ENCODE measurements at regions not wholly inside any gene's neighbourhood (a gene's known extent, or its start where the extent isn't known, plus 50 kb on each side); places are given as distances from the start of the nearest gene placed in this dataset.
"Not testable (repeated sequence)": the region's sequence is repeated elsewhere in the genome, so short reads cannot be mapped to it uniquely, and the experiment has no call there.

DNA sequence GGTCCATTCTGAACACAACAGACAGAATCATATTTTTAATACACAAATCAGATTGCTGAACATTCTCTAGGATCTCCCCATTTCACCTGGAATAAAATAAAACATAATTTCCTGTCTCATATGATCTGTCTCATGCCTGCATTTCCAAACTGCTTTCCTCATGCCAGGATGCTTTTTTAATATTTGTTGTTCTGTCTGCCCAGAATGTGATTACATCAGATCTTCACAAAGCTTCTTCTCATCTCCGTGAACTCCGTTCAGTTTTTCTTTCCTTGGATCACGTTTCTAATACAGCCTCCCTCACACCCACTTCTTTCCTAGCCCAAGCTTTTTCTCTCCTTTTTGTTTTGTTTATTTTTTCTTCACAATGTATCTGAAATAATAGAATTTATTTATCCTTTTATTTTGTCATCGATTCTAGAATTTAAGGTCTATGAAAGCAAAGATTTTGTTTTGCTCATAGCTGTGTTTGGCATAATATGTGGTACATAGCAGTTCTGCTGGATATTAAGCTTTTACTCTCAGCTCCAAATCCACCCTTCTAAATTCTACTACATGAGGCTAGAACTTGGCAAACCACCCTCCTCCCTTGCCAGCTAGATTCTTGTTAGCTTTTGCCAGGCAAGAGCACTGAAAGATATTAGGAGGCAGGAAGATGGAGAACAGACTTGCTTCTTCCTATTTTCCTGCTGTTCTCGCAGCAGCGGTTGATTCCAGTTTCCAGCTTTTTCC is 165.5 kb upstream of the SLIT2 start:
- Histone ChIP-seq H3K4me3 (ENCODE audit: low read length) (peak overlapping the region; percentile 20), H3K36me3 (ENCODE audit: control insufficient read depth, insufficient read depth, low read length, severe bottlenecking) (no peaks in the 10 kb centered on the region), H3K4me1 (ENCODE audit: control insufficient read depth, insufficient read depth, low read length) (peaks cover 16% of the 10 kb centered on the region), H3K9me3 (ENCODE audit: control insufficient read depth, low read length) (no peaks in the 10 kb centered on the region), H3K27me3 (replicated peaks; ENCODE audit: control insufficient read depth, insufficient read depth, low read length) (no peaks in the 10 kb centered on the region), H3K9ac (ENCODE audit: low read length) (peak overlapping the region; percentile 2)
- no peak for DNase-seq (ENCODE audit: low read depth)

GRCh38 chr4:20085653-20086052 is 166.1 kb upstream of the SLIT2 start:
- peak overlapping the region; percentile 20 for H3K4me3 ChIP-seq (ENCODE audit: low read length)
- H3K36me3 ChIP-seq (ENCODE audit: control insufficient read depth, insufficient read depth, low read length, severe bottlenecking), result no peaks in the 10 kb centered on the region
- no peak overlapping the region for H3K9ac ChIP-seq (ENCODE audit: low read length)
- no peaks in the 10 kb centered on the region for H3K9me3 ChIP-seq (ENCODE audit: control insufficient read depth, low read length)
- no peaks in the 10 kb centered on the region for H3K27me3 ChIP-seq (replicated peaks; ENCODE audit: control insufficient read depth, insufficient read depth, low read length)
- peaks cover 16% of the 10 kb centered on the region for H3K4me1 ChIP-seq (ENCODE audit: control insufficient read depth, insufficient read depth, low read length)
- no peak for DNase-seq (ENCODE audit: low read depth)

GRCh38 chr4:20085156-20085555 is 166.5 kb upstream of the SLIT2 start:
- no peaks in the 10 kb centered on the region for H3K27me3 ChIP-seq (replicated peaks; ENCODE audit: control insufficient read depth, insufficient read depth, low read length)

DNA sequence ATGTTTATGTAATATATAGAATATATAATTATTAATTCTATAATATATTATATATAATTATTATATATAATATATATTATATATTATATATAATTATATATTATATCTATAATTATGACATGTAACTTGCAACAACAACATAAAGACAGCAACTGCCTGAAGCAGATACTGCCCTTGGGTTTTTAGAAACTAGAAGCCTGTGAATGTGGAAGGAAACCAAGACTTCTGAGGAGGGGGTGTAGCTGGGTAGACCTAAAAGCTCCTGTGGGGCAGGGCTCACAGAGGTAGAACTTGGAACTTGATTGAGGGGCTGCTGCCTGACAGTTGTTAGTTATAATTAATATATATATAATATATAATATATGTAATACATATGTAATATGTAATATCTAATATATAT is 167.2 kb upstream of the SLIT2 start:
- no peak overlapping the region for H3K4me3 ChIP-seq (ENCODE audit: low read length)
- no peak overlapping the region for H3K9ac ChIP-seq (ENCODE audit: low read length)
- no peaks in the 10 kb centered on the region for H3K36me3 ChIP-seq (ENCODE audit: control insufficient read depth, insufficient read depth, low read length, severe bottlenecking)
- no peaks in the 10 kb centered on the region for H3K9me3 ChIP-seq (ENCODE audit: control insufficient read depth, low read length)
- H3K27me3 ChIP-seq (replicated peaks; ENCODE audit: control insufficient read depth, insufficient read depth, low read length), result no peaks in the 10 kb centered on the region
- peaks cover 16% of the 10 kb centered on the region for H3K4me1 ChIP-seq (ENCODE audit: control insufficient read depth, insufficient read depth, low read length)
- no peak for DNase-seq (ENCODE audit: low read depth)

More at GRCh38 chr4:20085156-20085555, 166.5 kb upstream of the SLIT2 start:
- Histone ChIP-seq H3K4me1 (ENCODE audit: control insufficient read depth, insufficient read depth, low read length) (peaks cover 16% of the 10 kb centered on the region), H3K4me3 (ENCODE audit: low read length) (no peak overlapping the region), H3K36me3 (ENCODE audit: control insufficient read depth, insufficient read depth, low read length, severe bottlenecking) (no peaks in the 10 kb centered on the region), H3K9ac (ENCODE audit: low read length) (no peak overlapping the region), H3K9me3 (ENCODE audit: control insufficient read depth, low read length) (no peaks in the 10 kb centered on the region)
- DNase-seq (ENCODE audit: low read depth), result no peak

DNA sequence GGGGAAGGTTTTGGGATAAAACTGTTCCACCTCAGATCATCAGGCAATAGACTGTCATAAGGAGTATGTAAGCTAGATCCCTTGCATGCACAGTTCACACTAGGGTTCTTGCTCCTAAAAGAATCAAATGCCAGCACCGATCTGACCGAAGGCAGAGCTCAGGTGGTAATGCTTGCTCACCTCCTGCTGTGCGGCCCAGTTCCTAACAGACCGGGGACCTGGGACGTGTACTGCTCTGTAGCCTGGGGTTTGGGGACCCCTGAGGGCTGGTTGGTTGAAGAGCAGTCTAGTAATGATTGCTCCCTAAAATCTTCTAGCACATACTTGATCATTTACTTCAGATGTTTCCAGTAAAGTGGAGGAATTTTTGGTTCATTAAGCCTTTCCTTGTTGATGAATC is 173.1 kb upstream of the SLIT2 start:
- Histone ChIP-seq H3K4me1 (ENCODE audit: control insufficient read depth, insufficient read depth, low read length) (no peaks in the 10 kb centered on the region), H3K9ac (ENCODE audit: low read length) (no peak overlapping the region), H3K4me3 (ENCODE audit: low read length) (no peak overlapping the region), H3K36me3 (ENCODE audit: control insufficient read depth, insufficient read depth, low read length, severe bottlenecking) (no peaks in the 10 kb centered on the region), H3K9me3 (ENCODE audit: control insufficient read depth, low read length) (no peaks in the 10 kb centered on the region), H3K27me3 (replicated peaks; ENCODE audit: control insufficient read depth, insufficient read depth, low read length) (no peaks in the 10 kb centered on the region)
- DNase-seq (ENCODE audit: low read depth), result no peak

- Histone ChIP-seq H3K36me3 (ENCODE audit: control insufficient read depth, insufficient read depth, low read length, severe bottlenecking) (no peaks in the 10 kb centered on the region), H3K9ac (ENCODE audit: low read length) (no peak overlapping the region), H3K9me3 (ENCODE audit: control insufficient read depth, low read length) (no peaks in the 10 kb centered on the region), H3K4me3 (ENCODE audit: low read length) (no peak overlapping the region), H3K4me1 (ENCODE audit: control insufficient read depth, insufficient read depth, low read length) (no peaks in the 10 kb centered on the region), H3K27me3 (replicated peaks; ENCODE audit: control insufficient read depth, insufficient read depth, low read length) (no peaks in the 10 kb centered on the region)
- DNase-seq (ENCODE audit: low read depth), result peak; percentile 19
Observed at GRCh38 chr4:20075248-20075871, 176.3 kb upstream of the SLIT2 start.

DNA sequence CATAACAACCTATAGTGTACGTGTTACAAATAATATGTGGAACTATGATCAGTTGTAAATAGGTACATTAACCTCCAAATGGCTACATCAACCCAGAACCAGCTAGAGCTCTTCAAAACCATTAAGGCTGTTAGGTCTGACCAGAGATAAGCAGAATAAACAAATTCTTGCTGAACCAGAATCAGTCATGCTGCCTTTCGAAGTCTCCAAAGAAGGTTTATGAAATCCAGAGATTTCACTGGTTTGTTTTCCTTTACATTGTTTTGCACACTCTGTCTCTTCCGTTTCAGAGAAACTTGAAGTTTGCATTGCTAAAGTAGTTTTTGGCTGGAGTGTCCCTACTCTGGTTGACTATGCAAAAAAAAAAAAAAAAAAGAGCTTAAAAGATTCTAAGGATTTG is 177.3 kb upstream of the SLIT2 start:
- no peaks in the 10 kb centered on the region for H3K36me3 ChIP-seq (ENCODE audit: control insufficient read depth, insufficient read depth, low read length, severe bottlenecking)
- H3K4me1 ChIP-seq (ENCODE audit: control insufficient read depth, insufficient read depth, low read length), result no peaks in the 10 kb centered on the region
- no peak overlapping the region for H3K4me3 ChIP-seq (ENCODE audit: low read length)
- DNase-seq (ENCODE audit: low read depth), result peak; percentile 67
- no peaks in the 10 kb centered on the region for H3K27me3 ChIP-seq (replicated peaks; ENCODE audit: control insufficient read depth, insufficient read depth, low read length)
- no peak overlapping the region for H3K9ac ChIP-seq (ENCODE audit: low read length)
- no peaks in the 10 kb centered on the region for H3K9me3 ChIP-seq (ENCODE audit: control insufficient read depth, low read length)

DNA sequence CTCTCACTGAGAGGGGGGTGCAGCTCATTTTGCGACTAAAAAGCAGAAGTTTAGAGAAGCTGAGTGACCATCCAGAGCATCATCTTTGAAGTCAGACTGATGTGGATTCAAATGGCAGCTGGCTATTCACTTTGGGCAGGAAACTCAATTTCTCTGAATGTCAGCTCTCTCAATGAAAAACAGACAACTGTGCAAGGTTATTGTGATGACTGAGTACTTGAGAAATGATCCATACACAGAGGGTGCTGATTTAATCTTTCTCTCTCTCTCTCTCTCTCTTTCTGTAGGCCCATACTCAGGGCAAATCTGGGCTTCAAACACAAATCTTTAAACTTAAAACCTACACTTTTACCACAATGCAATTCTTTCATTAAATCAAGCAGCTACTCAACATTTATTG is 185.8 kb upstream of the SLIT2 start:
- H3K9ac ChIP-seq (ENCODE audit: low read length), result no peak overlapping the region
- H3K4me3 ChIP-seq (ENCODE audit: low read length), result no peak overlapping the region
- no peaks in the 10 kb centered on the region for H3K9me3 ChIP-seq (ENCODE audit: control insufficient read depth, low read length)
- no peaks in the 10 kb centered on the region for H3K27me3 ChIP-seq (replicated peaks; ENCODE audit: control insufficient read depth, insufficient read depth, low read length)
- H3K4me1 ChIP-seq (ENCODE audit: control insufficient read depth, insufficient read depth, low read length), result no peaks in the 10 kb centered on the region
- DNase-seq (ENCODE audit: low read depth), result no peak
- H3K36me3 ChIP-seq (ENCODE audit: control insufficient read depth, insufficient read depth, low read length, severe bottlenecking), result no peaks in the 10 kb centered on the region

GRCh38 chr4:20062857-20063256 is 188.8 kb upstream of the SLIT2 start:
- DNase-seq (ENCODE audit: low read depth); H3K9ac ChIP-seq (ENCODE audit: low read length); H3K9me3 ChIP-seq (ENCODE audit: control insufficient read depth, low read length); H3K4me1 ChIP-seq (ENCODE audit: control insufficient read depth, insufficient read depth, low read length); H3K36me3 ChIP-seq (ENCODE audit: control insufficient read depth, insufficient read depth, low read length, severe bottlenecking); H3K4me3 ChIP-seq (ENCODE audit: low read length); H3K27me3 ChIP-seq (replicated peaks; ENCODE audit: control insufficient read depth, insufficient read depth, low read length): not testable (repeated sequence)

DNA sequence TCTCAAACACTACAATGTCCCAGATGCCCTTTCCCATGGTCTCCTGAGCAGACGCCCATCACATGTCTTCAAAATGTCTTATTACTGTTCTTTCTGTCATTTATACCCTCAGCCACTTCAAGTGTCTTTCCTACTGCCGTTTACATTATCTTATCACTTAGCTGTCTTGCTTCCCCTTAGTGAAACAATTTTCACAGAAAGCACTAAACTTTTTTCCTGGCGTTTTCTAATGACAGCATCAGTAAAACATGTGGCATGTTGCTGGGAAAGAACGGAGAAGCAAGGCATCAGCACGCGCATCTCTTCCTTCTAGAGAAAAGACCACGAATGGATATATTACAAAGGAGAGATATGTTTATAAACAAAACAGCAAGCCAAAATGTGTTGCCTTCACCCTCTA is 189.7 kb upstream of the SLIT2 start:
- Histone ChIP-seq H3K4me1 (ENCODE audit: control insufficient read depth, insufficient read depth, low read length) (no peaks in the 10 kb centered on the region), H3K4me3 (ENCODE audit: low read length) (no peak overlapping the region), H3K9ac (ENCODE audit: low read length) (no peak overlapping the region)

DNA sequence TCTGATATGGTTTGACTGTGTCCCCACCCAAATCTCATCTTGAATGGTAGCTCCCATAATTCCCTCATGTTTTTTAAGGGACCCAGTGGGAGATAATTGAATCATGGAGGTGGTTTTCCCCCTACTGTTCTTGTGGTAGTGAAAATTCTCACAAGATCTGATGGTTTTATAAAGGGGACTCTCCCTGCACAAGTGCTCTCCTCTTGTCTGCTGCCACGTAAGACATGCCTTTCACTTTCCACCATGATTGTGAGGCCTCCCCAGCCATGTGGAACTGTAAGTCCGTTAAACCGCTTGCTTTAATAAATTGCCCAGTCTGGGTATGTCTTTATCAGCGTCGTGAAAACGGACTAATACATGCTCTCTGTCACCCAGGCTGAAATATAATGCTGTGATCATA is 200.9 kb upstream of the SLIT2 start:
- H3K9me3 ChIP-seq (ENCODE audit: control insufficient read depth, low read length), result no peaks in the 10 kb centered on the region
- H3K4me3 ChIP-seq (ENCODE audit: low read length), result no peak overlapping the region
- no peaks in the 10 kb centered on the region for H3K36me3 ChIP-seq (ENCODE audit: control insufficient read depth, insufficient read depth, low read length, severe bottlenecking)
- no peak for DNase-seq (ENCODE audit: low read depth)
- no peaks in the 10 kb centered on the region for H3K27me3 ChIP-seq (replicated peaks; ENCODE audit: control insufficient read depth, insufficient read depth, low read length)
- no peak overlapping the region for H3K9ac ChIP-seq (ENCODE audit: low read length)
- no peaks in the 10 kb centered on the region for H3K4me1 ChIP-seq (ENCODE audit: control insufficient read depth, insufficient read depth, low read length)

More for the DNA sequence above, 189.7 kb upstream of the SLIT2 start:
- no peaks in the 10 kb centered on the region for H3K9me3 ChIP-seq (ENCODE audit: control insufficient read depth, low read length)
- no peaks in the 10 kb centered on the region for H3K27me3 ChIP-seq (replicated peaks; ENCODE audit: control insufficient read depth, insufficient read depth, low read length)
- H3K36me3 ChIP-seq (ENCODE audit: control insufficient read depth, insufficient read depth, low read length, severe bottlenecking), result no peaks in the 10 kb centered on the region
- no peak for DNase-seq (ENCODE audit: low read depth)
